ENCODE measurements at regions not wholly inside any gene's neighbourhood (a gene's known extent, or its start where the extent isn't known, plus 50 kb on each side); places are given as distances from the start of the nearest gene placed in this dataset.

DNA sequence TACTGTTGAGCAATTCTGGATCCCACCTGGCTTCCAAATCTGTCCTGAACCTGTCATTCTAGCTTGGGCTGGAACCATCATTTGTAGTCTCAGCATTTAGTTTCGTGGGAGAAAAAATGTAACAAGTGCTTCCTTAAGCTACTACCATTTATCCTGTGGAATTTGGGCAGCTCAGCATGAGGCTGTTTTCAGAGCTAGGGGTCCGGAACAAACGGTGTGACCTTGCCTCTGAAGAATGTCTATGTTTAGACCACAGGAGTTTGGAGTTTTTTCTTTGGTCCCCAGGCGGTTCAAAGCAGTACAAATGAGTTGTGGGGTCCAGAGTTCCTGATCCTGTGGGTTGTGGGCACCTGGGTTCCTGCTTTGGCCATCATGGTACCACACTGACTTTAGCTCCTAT is 59.1 kb upstream of the TMEM178A start:
- peaks cover 0 to 20% of the 10 kb centered on the region in 2 donors for H3K27me3 Mint-ChIP-seq (ENCODE audit: low read depth in 2 of 2)
- Histone ChIP-seq H3K4me1 (ENCODE audit: control insufficient read depth, insufficient read depth, low read length) (no peaks in the 10 kb centered on the region), H3K4me3 (ENCODE audit: low read length) (no peak overlapping the region), H3K9me3 (ENCODE audit: control insufficient read depth, insufficient read depth, low read length) (no peaks in the 10 kb centered on the region), H3K27me3 (ENCODE audit: control insufficient read depth, insufficient read depth, low read length) (no peaks in the 10 kb centered on the region), H3K36me3 (ENCODE audit: control insufficient read depth, insufficient read depth, low read length) (no peaks in the 10 kb centered on the region), H3K27ac (ENCODE audit: low read length) (no peak overlapping the region)
- 87% methylated on average over 4 of the region's 4 CpGs for WGBS (ENCODE audit: insufficient coverage)
- ATAC-seq (no peak), DNase-seq (no peak)
- intact Hi-C loops (cut with micrococcal nuclease) = no loop called here
- no peaks in the 10 kb centered on the region for H3K36me3 Mint-ChIP-seq
- no peak overlapping the region for H3K4me3 Mint-ChIP-seq
- no peak overlapping the region for H3K27ac Mint-ChIP-seq
- H3K4me1 Mint-ChIP-seq = no peaks in the 10 kb centered on the region
- TF ChIP-seq, protein P1, sequence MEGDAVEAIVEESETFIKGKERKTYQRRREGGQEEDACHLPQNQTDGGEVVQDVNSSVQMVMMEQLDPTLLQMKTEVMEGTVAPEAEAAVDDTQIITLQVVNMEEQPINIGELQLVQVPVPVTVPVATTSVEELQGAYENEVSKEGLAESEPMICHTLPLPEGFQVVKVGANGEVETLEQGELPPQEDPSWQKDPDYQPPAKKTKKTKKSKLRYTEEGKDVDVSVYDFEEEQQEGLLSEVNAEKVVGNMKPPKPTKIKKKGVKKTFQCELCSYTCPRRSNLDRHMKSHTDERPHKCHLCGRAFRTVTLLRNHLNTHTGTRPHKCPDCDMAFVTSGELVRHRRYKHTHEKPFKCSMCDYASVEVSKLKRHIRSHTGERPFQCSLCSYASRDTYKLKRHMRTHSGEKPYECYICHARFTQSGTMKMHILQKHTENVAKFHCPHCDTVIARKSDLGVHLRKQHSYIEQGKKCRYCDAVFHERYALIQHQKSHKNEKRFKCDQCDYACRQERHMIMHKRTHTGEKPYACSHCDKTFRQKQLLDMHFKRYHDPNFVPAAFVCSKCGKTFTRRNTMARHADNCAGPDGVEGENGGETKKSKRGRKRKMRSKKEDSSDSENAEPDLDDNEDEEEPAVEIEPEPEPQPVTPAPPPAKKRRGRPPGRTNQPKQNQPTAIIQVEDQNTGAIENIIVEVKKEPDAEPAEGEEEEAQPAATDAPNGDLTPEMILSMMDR (IDR thresholded peaks at IDR 0.05) = no peak
- no peaks in the 10 kb centered on the region for H3K9me3 Mint-ChIP-seq

DNA sequence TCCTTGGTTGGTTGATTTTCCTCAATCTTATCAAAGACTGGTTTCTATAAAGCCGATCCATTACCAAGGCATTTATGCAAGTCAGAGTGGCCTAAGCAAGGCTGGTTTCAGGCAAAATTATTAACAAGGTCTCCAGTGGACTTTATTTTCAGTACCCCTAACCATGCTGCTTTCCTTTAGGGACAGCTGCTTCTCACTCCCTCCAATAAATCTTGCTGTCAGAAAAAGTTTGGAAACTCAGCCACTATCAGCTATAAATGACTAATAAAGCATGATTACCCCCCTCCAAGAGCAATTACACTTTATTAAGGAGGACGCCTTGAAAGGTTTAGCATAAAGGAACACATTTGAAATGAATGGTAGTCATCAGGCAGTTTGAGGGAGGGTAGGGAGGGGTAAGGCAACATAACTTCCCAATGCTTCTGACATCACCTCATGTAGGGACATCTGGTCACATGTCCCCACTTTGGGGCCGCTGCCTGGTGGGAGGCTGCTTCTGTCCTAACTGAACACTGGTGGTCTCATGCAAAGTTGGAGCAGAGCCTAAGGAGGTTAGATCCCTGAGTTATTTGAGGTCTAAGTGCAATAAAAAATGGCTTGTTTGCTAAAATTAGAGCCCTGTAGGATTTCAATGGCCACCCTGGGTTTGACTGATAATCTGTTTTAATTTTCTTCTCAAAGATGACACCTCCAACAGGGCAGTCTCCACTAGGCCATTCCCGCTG is 58.0 kb upstream of the TMEM178A start:
- no peak for DNase-seq
- Mint-ChIP-seq H3K27ac (no peak overlapping the region), H3K4me1 (no peaks in the 10 kb centered on the region), H3K27me3 (ENCODE audit: low read depth in 2 of 2) (peaks cover 0 to 28% of the 10 kb centered on the region in 2 donors), H3K9me3 (no peaks in the 10 kb centered on the region), H3K4me3 (no peak overlapping the region), H3K36me3 (no peaks in the 10 kb centered on the region)
- ATAC-seq = no peak
- Histone ChIP-seq H3K36me3 (ENCODE audit: control insufficient read depth, insufficient read depth, low read length) (no peaks in the 10 kb centered on the region), H3K4me1 (ENCODE audit: control insufficient read depth, insufficient read depth, low read length) (no peaks in the 10 kb centered on the region), H3K27me3 (ENCODE audit: control insufficient read depth, insufficient read depth, low read length) (no peaks in the 10 kb centered on the region), H3K9me3 (ENCODE audit: control insufficient read depth, insufficient read depth, low read length) (no peaks in the 10 kb centered on the region), H3K4me3 (ENCODE audit: low read length) (no peak overlapping the region), H3K27ac (ENCODE audit: low read length) (no peak overlapping the region)
- TF ChIP-seq, protein P1 (IDR thresholded peaks at IDR 0.05) = no peak
- 86% methylated on average over 3 of the region's 4 CpGs for WGBS (ENCODE audit: insufficient coverage)
- intact Hi-C loops (cut with micrococcal nuclease) = no loop called here

DNA sequence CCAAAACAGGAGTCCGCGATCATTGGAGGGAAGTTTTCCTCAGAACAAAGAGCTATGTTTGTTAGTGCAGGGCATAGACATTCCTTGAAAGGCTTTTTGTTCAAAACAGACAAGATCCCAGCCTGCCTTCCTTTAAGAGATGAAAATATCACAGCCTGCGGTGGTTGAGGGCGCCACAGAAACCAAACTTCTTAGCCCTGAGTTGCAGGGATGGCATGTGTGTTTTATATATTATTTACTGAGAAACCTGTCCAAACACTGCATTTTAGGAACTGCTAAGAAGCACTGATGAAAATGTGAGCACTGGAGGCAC is 57.5 kb upstream of the TMEM178A start:
- DNase-seq (no peak), ATAC-seq (no peak)
- no peaks in the 10 kb centered on the region for H3K9me3 ChIP-seq (ENCODE audit: control insufficient read depth, insufficient read depth, low read length)
- intact Hi-C loops (cut with micrococcal nuclease) = no loop called here
- TF ChIP-seq, protein P1 (IDR thresholded peaks at IDR 0.05) = no peak
- H3K27ac Mint-ChIP-seq = no peak overlapping the region
- no peaks in the 10 kb centered on the region for H3K4me1 Mint-ChIP-seq
- no peak overlapping the region for H3K4me3 Mint-ChIP-seq
- H3K4me3 ChIP-seq (ENCODE audit: low read length) = no peak overlapping the region
- no peak overlapping the region for H3K27ac ChIP-seq (ENCODE audit: low read length)
- no peaks in the 10 kb centered on the region for H3K36me3 ChIP-seq (ENCODE audit: control insufficient read depth, insufficient read depth, low read length)
- H3K9me3 Mint-ChIP-seq = no peaks in the 10 kb centered on the region
- H3K4me1 ChIP-seq (ENCODE audit: control insufficient read depth, insufficient read depth, low read length) = no peaks in the 10 kb centered on the region
- WGBS (ENCODE audit: insufficient coverage) = 86% methylated on average over 4 of the region's 4 CpGs
- peaks cover 0 to 28% of the 10 kb centered on the region in 2 donors for H3K27me3 Mint-ChIP-seq (ENCODE audit: low read depth in 2 of 2)
- H3K27me3 ChIP-seq (ENCODE audit: control insufficient read depth, insufficient read depth, low read length) = no peaks in the 10 kb centered on the region
- no peaks in the 10 kb centered on the region for H3K36me3 Mint-ChIP-seq

Data from natural killer cell (primary cell).